Renal pelvis (tissue), 1 donor: ENCODE measurements at regions not wholly inside any gene's neighbourhood (a gene's known extent, or its start where the extent isn't known, plus 50 kb on each side); places are given as distances from the start of the nearest gene placed in this dataset.

Experiments used
- DNase-seq: peaks from one replicate; pipeline ENCODE4 v3.0.0-alpha.2; 2013

GRCh38 chr10:110413903-110414547 lies 83.7 kb upstream of the DUSP5 start:
- no peak for DNase-seq

GRCh38 chr10:110414548-110415309 lies 83.0 kb upstream of the DUSP5 start:
- no peak for DNase-seq

GRCh38 chr10:110415809-110416208 lies 81.9 kb upstream of the DUSP5 start:
- no peak for DNase-seq

GRCh38 chr10:110416776-110417711 lies 80.7 kb upstream of the DUSP5 start:
- DNase-seq = no peak

- DNase-seq = no peak
These were observed 79.5 kb upstream of the DUSP5 start for GRCh38 chr10:110418218-110418617.

GRCh38 chr10:110419265-110419664 lies 78.4 kb upstream of the DUSP5 start:
- no peak for DNase-seq

- DNase-seq = no peak
These were observed 77.1 kb upstream of the DUSP5 start for GRCh38 chr10:110420401-110421193.

- DNase-seq = no peak
These were observed 76.1 kb upstream of the DUSP5 start for GRCh38 chr10:110421512-110422138.

GRCh38 chr10:110422548-110422947 lies 75.2 kb upstream of the DUSP5 start:
- DNase-seq = no peak

GRCh38 chr10:110423650-110424049 lies 74.1 kb upstream of the DUSP5 start:
- no peak for DNase-seq

- DNase-seq = no peak
These were observed 71.9 kb upstream of the DUSP5 start for GRCh38 chr10:110425684-110426293.

- DNase-seq = no peak
These were observed 71.2 kb upstream of the DUSP5 start for GRCh38 chr10:110426294-110427181.

GRCh38 chr10:110429301-110429700 lies 68.4 kb upstream of the DUSP5 start:
- no peak for DNase-seq

GRCh38 chr10:110430340-110431273 lies 67.1 kb upstream of the DUSP5 start:
- DNase-seq = no peak

GRCh38 chr10:110431659-110432058 lies 66.0 kb upstream of the DUSP5 start:
- no peak for DNase-seq

GRCh38 chr10:110432084-110432483 lies 65.6 kb upstream of the DUSP5 start:
- no peak for DNase-seq

GRCh38 chr10:110432814-110433565 lies 64.7 kb upstream of the DUSP5 start:
- DNase-seq = no peak

- no peak for DNase-seq
These were observed 64.0 kb upstream of the DUSP5 start for GRCh38 chr10:110433740-110434139.
